ENCODE measurements at regions not wholly inside any gene's neighbourhood (a gene's known extent, or its start where the extent isn't known, plus 50 kb on each side); places are given as distances from the start of the nearest gene placed in this dataset.

DNA sequence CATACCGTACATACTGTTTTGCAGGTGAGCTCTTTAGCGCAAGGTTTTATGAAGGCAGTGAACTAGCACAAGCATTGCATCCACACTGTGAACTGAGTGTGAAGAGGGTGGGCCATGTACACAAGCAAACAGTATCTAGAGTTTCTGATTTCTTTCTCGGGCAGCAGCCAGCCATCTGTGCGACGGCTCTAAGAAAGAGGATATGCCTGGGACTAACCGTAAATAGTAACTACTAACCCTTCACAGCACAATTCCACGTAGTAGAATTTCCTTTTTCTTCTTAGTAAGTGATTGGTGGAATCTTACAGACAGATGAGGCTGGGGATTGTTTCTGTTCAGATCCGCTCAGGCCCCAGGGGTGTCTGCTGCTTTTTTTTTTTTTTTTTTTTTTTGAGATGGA, 89.0 kb downstream of the DRD1 start:
- TF ChIP-seq, protein P1, sequence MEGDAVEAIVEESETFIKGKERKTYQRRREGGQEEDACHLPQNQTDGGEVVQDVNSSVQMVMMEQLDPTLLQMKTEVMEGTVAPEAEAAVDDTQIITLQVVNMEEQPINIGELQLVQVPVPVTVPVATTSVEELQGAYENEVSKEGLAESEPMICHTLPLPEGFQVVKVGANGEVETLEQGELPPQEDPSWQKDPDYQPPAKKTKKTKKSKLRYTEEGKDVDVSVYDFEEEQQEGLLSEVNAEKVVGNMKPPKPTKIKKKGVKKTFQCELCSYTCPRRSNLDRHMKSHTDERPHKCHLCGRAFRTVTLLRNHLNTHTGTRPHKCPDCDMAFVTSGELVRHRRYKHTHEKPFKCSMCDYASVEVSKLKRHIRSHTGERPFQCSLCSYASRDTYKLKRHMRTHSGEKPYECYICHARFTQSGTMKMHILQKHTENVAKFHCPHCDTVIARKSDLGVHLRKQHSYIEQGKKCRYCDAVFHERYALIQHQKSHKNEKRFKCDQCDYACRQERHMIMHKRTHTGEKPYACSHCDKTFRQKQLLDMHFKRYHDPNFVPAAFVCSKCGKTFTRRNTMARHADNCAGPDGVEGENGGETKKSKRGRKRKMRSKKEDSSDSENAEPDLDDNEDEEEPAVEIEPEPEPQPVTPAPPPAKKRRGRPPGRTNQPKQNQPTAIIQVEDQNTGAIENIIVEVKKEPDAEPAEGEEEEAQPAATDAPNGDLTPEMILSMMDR (IDR thresholded peaks at IDR 0.05 in 8 of 11, conservative IDR thresholded peaks at IDR 0.05 in 3 of 11) = no peak
- no peak for TF ChIP-seq POLR2A (IDR thresholded peaks at IDR 0.05)
- TF ChIP-seq POLR2AphosphoS5 (IDR thresholded peaks at IDR 0.05) = no peak

Measured in spleen (tissue), 7 donors.